BJ (cell line): ENCODE measurements at regions not wholly inside any gene's neighbourhood (a gene's known extent, or its start where the extent isn't known, plus 50 kb on each side); places are given as distances from the start of the nearest gene placed in this dataset.

ENCODE experiments used
- CTCF ChIA-PET: fragments of 350-600 bp; formaldehyde crosslinking; extraction: SDS; loops from one replicate; lab custom pipeline; 2021; ENCODE audit warnings: antibody characterized with exemption, inconsistent platforms; lab: Yijun Ruan, JAX
- POLR2A ChIA-PET: fragments of 300-600 bp; sonication (Branson Sonifier 250); formaldehyde crosslinking; extraction: SDS; loops from one replicate; lab custom pipeline; 2021; ENCODE audit warnings: antibody characterized with exemption; lab: Charles Lee
- DNase-seq: peaks from one replicate; pipeline ENCODE4 v3.0.0-alpha.2; 2011; ENCODE audit warnings: low read depth
- H3K27me3 ChIP-seq: 2 replicates; pipeline ENCODE4 v1.6.0; 2011; ENCODE audit warnings: low read length; ENCODE audit not compliant: control insufficient read depth, insufficient read depth
- H3K36me3 ChIP-seq: 2 replicates; pipeline ENCODE4 v1.5.1; 2011; ENCODE audit warnings: low read length; ENCODE audit not compliant: control insufficient read depth, insufficient read depth
- H3K4me3 ChIP-seq: 2 replicates; pipeline ENCODE4 v1.5.1; 2011; ENCODE audit warnings: low read depth, mild to moderate bottlenecking, control low read depth, low read length
- CTCF ChIP-seq: IDR thresholded peaks from 2 replicates; pipeline ENCODE4 v1.5.1; 2011; ENCODE audit warnings: low read depth, mild to moderate bottlenecking, control low read depth, inconsistent platforms, low read length, moderate library complexity; ENCODE audit not compliant: insufficient read depth

DNA sequence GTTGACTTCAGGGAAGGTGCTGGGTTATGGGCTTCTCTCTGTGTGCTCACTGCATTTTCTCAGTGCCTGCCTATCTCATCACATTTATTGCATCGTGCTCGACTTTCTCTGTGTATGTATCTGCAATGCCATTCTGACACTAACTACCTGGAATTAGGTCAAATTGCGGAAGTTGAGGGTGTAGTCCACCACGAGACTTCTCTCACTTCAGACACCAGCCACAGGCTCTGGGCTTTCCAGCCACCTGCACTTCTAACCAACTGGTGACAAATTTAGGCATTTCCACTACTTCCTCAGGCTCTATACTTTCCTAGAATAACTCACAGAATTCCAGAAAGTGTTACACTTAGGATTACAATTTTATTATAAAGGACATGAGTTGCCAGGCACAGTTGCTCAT is 188.6 kb upstream of the ZNF608 start:
- Histone ChIP-seq H3K4me3 (no peak overlapping the region), H3K36me3 (no peaks in the 10 kb centered on the region), H3K27me3 (no peaks in the 10 kb centered on the region)
- POLR2A ChIA-PET: no interaction called here
- DNase-seq: no peak
- CTCF ChIA-PET: interaction anchor here (0.6 kb wide), 1 partner anchor 377 kb away, joined by 5 read pairs; no protein-coding TSS in a partner anchor
- TF ChIP-seq CTCF: no peak

- Histone ChIP-seq H3K27me3 (no peaks in the 10 kb centered on the region), H3K4me3 (no peak overlapping the region), H3K36me3 (no peaks in the 10 kb centered on the region)
- ChIA-PET CTCF (no interaction called here), POLR2A (no interaction called here)
- DNase-seq: no peak
- TF ChIP-seq CTCF: no peak
These were observed 190.1 kb upstream of the ZNF608 start for GRCh38 chr5:124936626-124936933.

DNA sequence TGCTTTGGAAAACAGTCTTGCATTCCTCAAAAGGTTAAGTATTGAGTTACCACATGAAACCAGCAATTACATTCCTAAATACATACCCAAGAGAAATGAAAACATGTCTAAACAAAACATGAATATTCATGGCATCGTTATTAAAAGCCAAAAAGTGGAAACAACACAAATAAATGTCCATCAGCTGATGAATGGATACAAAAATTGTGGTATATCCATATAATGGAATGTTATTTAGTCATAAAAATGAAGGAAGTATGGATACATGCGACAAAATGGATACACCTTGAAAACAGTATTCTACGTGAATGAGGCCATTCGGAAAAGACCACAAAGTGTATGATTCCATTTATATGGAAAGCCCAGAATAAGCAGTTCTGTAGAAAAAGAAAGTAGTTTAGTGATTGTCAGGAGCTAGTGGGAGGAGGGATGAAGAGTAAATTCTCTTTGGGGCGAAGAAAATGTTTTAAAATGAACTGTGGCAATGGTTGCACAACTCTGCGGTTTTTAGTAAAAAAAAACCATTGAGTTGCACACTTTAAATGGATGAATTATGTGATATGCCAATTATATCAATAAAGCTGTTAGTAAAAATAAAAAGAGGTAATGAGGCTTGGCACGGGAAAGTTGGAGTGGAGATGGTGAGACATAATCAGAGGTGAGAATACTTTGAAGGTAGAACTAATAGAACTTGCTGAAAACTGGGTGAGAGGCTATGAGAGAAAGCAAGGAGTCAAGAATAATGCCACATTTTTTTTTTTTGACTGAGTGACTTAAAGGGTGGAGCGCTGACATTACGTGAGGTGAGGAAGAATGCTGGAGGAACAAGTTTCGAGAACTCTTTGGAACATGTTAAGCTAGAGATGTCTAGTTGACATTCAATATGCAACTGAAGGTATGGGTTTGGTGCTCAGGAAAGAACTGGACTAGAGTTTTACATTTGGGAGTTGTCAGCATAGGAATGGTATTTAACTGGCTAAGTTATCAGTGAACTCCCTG is 194.9 kb upstream of the ZNF608 start:
- DNase-seq: no peak

DNA sequence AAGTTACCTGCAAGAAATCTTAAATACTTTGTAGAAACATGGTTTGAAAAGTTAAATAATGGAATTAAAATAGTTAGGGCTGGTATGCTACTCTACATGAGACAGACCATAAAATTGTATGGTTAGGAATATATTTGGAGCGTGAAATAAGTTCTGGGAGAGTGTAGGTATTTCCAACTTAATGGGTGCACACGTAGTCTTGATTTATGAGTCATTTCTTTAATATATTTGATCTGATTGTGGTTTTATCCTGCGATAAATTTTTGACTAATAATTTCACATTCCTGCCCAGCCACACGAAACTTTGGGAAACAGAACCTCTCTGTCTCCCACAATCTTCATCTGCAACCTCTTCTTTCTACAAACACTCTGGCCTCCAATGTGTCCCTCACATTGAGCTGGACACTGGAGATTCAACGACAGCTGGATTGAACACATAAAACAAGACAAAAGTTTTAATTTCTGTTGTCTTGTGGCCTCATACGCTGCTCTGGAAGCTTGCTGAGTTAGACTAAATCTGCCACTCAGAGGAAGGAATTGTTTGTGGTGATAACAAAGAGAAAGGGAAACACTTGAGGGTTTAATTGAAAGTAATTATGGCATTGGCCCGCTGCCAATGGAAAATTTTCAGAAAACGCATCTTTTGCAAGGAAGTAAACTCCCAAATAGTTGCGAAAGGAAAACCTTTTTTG is 201.8 kb upstream of the ZNF608 start:
- Histone ChIP-seq H3K36me3 (no peaks in the 10 kb centered on the region), H3K4me3 (no peak overlapping the region), H3K27me3 (no peaks in the 10 kb centered on the region)
- ChIA-PET POLR2A (no interaction called here), CTCF (interaction anchor here (1.1 kb wide), 1 partner anchor 8 kb away, joined by 3 read pairs; no protein-coding TSS in a partner anchor)
- TF ChIP-seq CTCF: no peak
- no peak for DNase-seq

More for the DNA sequence above, 194.9 kb upstream of the ZNF608 start:
- POLR2A ChIA-PET: no interaction called here
- CTCF ChIA-PET: no interaction called here
- Histone ChIP-seq H3K4me3 (no peak overlapping the region), H3K27me3 (no peaks in the 10 kb centered on the region), H3K36me3 (no peaks in the 10 kb centered on the region)
- TF ChIP-seq CTCF: no peak

- Histone ChIP-seq H3K36me3 (no peaks in the 10 kb centered on the region), H3K27me3 (no peaks in the 10 kb centered on the region), H3K4me3 (no peak overlapping the region)
- ChIA-PET CTCF (interaction anchor here (1.1 kb wide), 1 partner anchor 9 kb away, joined by 3 read pairs; no protein-coding TSS in a partner anchor), POLR2A (no interaction called here)
- no peak for TF ChIP-seq CTCF
- no peak for DNase-seq
These were observed 202.4 kb upstream of the ZNF608 start for GRCh38 chr5:124948754-124949275.
